ELF-1 (cell line): ENCODE measurements at regions not wholly inside any gene's neighbourhood (a gene's known extent, or its start where the extent isn't known, plus 50 kb on each side); places are given as distances from the start of the nearest gene placed in this dataset.

Experiments
- DNase-seq: peaks from one replicate; pipeline ENCODE4 v3.0.0-alpha.2; 2016; ENCODE audit warnings: low read depth, low spot score

- no peak for DNase-seq
Observed at GRCh38 chr17:72258711-72259110, 137.9 kb downstream of the SOX9 start.

DNA sequence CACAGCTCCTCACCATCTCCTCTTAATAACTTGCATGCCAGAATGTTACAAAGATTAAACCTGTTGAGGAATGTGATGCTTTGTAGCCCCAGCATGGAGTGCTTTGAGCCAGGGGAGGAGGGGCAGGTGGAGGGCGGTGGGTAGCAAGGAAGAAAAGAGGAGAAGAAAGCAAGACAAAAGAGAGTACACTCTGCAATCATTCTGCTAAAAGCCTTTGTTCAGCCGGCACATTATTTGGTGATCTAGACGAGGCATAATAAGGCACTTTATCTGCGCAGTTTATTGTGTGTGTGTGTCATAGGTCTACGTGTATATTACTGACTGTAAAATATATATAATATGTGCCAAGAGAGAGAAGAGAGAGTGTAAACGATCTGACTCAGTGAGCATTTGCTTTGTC, 139.1 kb downstream of the SOX9 start:
- no peak for DNase-seq

GRCh38 chr17:72262766-72263165, 141.9 kb downstream of the SOX9 start:
- no peak for DNase-seq

- no peak for DNase-seq
Observed at GRCh38 chr17:72264682-72265405, 144.0 kb downstream of the SOX9 start.

- no peak for DNase-seq
Observed at GRCh38 chr17:72266112-72266775, 145.4 kb downstream of the SOX9 start.

- DNase-seq = peak; percentile 33
Observed at GRCh38 chr17:72267601-72268000, 146.8 kb downstream of the SOX9 start.

- DNase-seq = no peak
Observed at GRCh38 chr17:72268431-72268830, 147.6 kb downstream of the SOX9 start.

- no peak for DNase-seq
Observed at GRCh38 chr17:72270273-72270924, 149.6 kb downstream of the SOX9 start.

GRCh38 chr17:72271603-72272002, 150.8 kb downstream of the SOX9 start:
- DNase-seq = no peak

- DNase-seq = no peak
Observed at GRCh38 chr17:72273289-72274056, 152.7 kb downstream of the SOX9 start.

DNA sequence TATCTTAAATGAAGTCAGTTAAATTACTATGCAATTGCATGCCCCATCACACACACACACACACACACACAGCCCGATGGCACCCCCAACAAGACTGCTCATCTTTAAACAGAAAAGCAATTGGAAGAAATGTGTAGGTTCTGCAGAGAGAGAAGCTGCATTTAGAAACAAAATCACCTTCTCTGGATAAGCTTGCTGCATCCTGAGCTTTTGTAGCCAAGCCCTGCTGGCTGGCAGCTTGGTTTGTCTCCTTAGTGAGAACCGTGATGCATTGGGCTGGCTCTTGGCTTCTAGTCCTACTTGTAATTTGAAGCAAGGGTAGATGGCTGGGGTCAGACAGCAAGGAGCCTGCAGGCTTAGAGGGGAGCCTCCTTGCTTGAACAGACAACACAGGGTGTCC, 153.8 kb downstream of the SOX9 start:
- no peak for DNase-seq

DNA sequence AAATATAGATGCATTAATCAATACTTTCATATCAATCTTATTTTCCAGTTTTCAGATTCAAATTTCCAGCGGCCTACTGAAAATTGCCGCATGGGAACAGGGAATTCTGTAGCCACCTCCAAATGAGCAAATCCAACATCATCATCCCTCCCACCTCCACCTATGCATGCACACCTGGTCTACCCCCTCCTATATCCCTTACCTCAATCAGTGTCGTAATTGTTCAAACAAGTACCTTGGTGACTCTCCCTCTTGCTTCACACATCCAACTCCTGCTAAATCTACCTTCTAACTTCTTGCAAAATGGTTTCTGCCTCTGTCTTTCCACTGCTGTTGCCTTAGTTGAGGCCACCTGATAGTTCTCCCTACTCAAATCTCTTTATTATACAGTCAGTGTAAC, 160.1 kb downstream of the SOX9 start:
- no peak for DNase-seq

- no peak for DNase-seq
Observed at GRCh38 chr17:72282439-72283029, 161.7 kb downstream of the SOX9 start.

DNA sequence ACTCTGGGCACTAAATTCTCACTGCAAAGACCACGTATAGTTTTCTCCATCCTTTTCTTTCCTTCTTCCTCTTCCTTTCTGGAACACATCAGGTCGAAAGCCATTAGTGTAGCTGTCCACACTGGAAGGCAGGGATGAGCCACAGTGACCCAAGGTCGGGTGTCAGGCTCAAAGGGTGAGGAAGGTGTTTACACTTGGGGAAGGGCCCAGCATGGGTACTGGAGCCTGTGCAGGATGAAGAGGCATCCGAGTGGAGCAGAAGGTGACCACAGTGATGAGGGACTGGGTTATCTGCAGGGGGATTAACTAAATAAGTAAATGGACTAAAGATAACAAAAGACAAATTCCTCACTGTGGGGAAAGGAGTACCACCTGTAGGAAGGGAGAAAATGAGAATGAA, 164.0 kb downstream of the SOX9 start:
- no peak for DNase-seq

GRCh38 chr17:72287586-72287985, 166.8 kb downstream of the SOX9 start:
- no peak for DNase-seq

DNA sequence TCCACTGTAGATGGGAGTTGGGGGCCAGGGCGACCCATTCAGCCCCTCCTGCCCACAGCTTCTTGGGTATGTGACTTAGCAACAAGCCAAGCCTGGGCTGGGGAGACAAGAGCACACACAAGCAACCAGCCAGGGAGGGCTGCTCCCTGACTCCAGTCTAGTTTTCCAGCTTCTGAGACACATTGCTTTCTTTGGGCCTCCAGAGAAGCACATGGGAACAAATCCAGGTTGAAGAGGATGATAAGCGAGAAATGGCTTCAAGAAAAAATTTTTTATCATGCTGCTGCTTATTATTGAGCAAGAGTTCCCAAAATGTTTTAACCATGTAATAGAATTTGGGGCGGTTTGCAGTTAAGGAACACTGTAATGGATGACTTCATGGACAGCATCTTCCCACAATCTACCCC, 173.7 kb downstream of the SOX9 start:
- no peak for DNase-seq

DNA sequence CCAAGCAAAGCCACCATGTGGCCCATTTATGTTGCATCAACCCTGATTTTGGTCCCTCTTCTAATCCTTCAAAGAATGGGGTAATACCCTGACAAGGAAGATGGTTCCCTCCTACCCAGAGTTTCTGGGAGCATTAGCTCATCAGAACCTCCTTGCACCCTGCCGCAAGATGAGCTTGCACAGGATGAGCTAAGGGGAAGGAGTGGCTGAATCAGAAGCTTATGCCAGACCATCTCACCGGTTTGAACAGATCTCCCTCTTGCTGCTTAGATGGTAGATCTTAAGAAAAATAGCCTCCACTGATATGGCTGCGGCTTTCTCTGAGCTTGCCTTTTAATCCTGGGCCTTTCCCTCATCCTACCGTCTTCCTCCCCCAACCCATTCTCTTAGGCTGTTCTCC, 175.1 kb downstream of the SOX9 start:
- no peak for DNase-seq

DNA sequence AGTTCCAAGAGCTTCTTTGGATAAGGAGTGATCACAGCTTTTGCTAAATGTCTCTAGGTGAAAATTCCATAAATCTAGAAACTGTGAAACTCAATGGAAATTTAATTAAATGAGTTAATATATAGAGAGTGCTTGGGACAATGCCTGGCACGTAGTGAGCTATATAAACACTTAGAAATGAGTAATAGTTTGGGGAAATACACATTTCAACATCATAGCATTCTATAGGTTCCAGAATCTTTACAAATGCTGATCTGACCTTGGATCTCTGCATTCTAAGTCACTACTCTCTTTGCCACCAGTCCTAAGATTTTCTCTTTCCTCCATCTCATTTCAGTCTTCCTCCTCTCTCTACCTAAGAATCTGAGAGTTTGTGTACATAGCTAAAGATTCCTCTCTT, 175.6 kb downstream of the SOX9 start:
- DNase-seq = no peak

DNA sequence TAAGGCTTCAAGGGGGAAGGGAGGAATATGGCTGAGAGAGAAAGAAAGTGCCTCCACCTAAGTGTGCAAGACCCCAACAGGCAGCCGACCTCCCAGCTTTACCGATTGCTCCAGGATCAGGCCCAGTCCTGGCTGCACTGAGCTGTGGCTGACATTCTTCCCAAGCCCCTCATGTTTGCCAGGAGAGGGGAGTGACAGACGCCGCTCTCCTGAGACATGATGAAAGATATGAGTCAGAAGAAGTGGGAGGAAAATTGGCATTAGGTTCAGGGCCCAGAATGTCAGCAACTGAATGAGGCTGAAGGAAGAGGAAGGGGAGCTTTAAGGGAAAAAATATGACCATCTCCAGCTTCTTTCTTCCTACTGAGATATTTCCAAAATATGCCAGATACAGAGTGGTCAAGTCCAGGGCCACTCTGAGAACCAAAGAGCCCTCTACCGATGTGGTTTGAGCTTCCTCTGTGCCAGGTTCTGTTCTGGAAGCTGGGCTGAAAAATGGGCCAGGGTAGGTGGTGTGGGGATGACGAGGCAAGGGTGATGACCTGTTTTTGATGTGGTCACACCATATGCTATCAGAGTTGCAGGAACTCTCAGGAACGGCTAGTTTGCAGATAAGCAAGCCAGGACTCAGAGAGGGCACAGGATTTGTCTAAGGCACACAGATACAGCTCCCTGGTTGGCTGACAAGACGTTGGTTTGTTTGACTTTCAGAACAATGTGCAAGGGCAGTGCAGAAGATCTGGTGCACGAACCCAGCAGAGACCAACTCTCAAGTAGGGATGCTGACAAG, 176.7 kb downstream of the SOX9 start:
- no peak for DNase-seq

GRCh38 chr17:72299100-72299499, 178.3 kb downstream of the SOX9 start:
- DNase-seq = no peak

- DNase-seq = no peak
Observed at GRCh38 chr17:72299592-72299991, 178.8 kb downstream of the SOX9 start.
